GM10266 (cell line): ENCODE measurements at regions not wholly inside any gene's neighbourhood (a gene's known extent, or its start where the extent isn't known, plus 50 kb on each side); places are given as distances from the start of the nearest gene placed in this dataset.

Experiments
- DNase-seq: peaks from one replicate; pipeline ENCODE4 v3.0.0; 2012; ENCODE audit errors: extremely low spot score
- CTCF ChIP-seq: IDR thresholded peaks from 2 replicates; pipeline ENCODE4 v1.5.1; 2012; ENCODE audit warnings: mild to moderate bottlenecking, low read depth; ENCODE audit not compliant: control insufficient read depth, insufficient read depth; ENCODE audit errors: missing control alignments

GRCh38 chr20:51884561-51884960 is 82.2 kb upstream of the SALL4 start:
- TF ChIP-seq CTCF, result no peak
- no peak for DNase-seq

- no peak for TF ChIP-seq CTCF
- DNase-seq, result no peak
Measured at GRCh38 chr20:51880188-51880587, 77.9 kb upstream of the SALL4 start.

DNA sequence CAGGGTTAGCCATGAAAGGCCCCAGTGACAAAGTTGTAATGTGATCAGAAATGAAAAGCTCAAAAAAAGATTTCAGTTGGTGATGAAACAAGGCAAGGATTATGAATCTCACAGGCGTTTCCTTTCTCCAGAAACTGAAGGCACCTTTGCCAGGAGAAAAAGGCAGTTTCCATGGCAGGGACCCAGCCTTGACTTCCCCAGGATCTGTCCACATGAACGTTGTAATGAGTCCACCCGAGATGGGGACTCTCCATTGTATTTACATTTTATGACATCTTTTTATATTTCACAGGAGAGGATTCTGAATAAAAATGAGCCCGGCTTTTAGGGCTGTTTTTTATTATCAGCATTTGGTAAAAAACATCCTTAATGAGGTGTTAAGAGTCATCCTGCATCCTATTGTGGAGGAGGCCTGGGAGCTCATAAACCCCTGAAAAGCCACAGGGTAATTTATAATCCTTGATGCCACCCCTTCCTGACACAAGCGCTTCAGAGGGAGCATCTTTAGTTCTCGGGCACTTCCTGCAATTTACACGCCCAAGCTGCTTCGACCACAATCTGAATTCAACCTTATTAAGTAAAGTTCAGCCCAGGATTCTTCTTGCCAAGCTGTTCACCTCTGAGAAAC is 74.1 kb upstream of the SALL4 start:
- DNase-seq, result no peak
- TF ChIP-seq CTCF, result no peak

DNA sequence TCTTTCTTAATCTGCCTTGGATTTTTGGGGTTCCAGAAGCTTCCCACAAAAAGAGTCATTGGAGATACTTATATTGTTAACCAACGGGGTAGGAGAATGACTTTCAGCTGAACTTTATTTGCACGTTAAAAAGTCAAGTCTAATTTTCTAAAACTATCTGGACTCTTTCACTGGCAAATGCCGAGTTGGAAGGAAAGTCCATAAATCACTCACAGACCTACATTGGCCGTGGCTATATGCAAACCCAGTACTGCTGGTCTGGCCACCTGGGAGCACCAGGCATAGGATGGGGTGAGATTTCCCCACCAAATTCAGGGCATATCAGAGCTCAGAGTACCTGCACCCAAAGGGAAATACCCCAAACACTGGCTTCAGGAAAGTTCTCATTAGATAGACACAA is 71.3 kb upstream of the SALL4 start:
- no peak for TF ChIP-seq CTCF
- no peak for DNase-seq

- DNase-seq, result no peak
- TF ChIP-seq CTCF, result no peak
Measured at GRCh38 chr20:51871943-51872342, 69.6 kb upstream of the SALL4 start.

- DNase-seq, result no peak
- TF ChIP-seq CTCF, result no peak
Measured at GRCh38 chr20:51869002-51869401, 66.7 kb upstream of the SALL4 start.

DNA sequence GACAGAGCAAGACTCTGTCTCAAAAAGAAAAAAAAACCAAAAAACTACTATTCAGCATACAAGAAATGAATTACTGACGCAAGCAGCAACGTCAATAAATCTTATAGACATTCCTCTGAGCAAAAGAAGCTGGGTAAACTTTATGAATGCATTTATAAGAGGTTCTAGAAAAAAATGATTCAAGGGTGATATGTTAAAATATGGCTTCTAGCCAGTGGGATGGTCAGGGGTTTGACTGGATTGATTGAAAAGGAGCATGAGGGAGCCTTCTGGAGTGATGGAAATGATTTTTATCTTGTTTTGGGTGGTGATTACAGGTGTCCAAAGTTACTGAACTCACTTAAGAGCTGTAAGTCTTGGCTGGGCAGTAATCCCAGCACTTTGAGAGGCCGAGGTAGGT is 64.9 kb upstream of the SALL4 start:
- DNase-seq, result no peak
- TF ChIP-seq CTCF, result no peak
